BE2C (cell line): ENCODE measurements at regions not wholly inside any gene's neighbourhood (a gene's known extent, or its start where the extent isn't known, plus 50 kb on each side); places are given as distances from the start of the nearest gene placed in this dataset.

Experiments used
- DNase-seq: peaks from one replicate; pipeline ENCODE4 v3.0.0-alpha.2; 2020
- H3K27me3 ChIP-seq: fragments of 250-450 bp; sonication (Bioruptor Pico); 2 replicates; pipeline ENCODE4 v1.5.1; 2020; ENCODE audit warnings: mild to moderate bottlenecking
- H3K36me3 ChIP-seq: fragments of 250-450 bp; sonication (Bioruptor Pico); 2 replicates; pipeline ENCODE4 v1.5.1; 2020; ENCODE audit warnings: mild to moderate bottlenecking
- H3K4me1 ChIP-seq: fragments of 250-450 bp; sonication (Bioruptor Pico); 2 replicates; pipeline ENCODE4 v1.5.1; 2020
- H3K4me3 ChIP-seq: 2 replicates; pipeline ENCODE4 v1.5.1; 2011; ENCODE audit warnings: low read depth, low read length
- H3K9me3 ChIP-seq: fragments of 250-450 bp; sonication (Bioruptor Pico); 2 replicates; pipeline ENCODE4 v1.5.1; 2020
- CTCF ChIP-seq: IDR thresholded peaks from 2 replicates; pipeline ENCODE4 v1.5.1; 2012; ENCODE audit warnings: mild to moderate bottlenecking, low read depth, low read length

GRCh38 chr2:194999771-195000170 is 657.3 kb upstream of the SLC39A10 start:
- no peak overlapping the region for H3K4me3 ChIP-seq
- H3K4me1 ChIP-seq: no peaks in the 10 kb centered on the region
- TF ChIP-seq CTCF: no peak
- H3K9me3 ChIP-seq: no peaks in the 10 kb centered on the region
- H3K36me3 ChIP-seq: no peaks in the 10 kb centered on the region
- no peaks in the 10 kb centered on the region for H3K27me3 ChIP-seq
- DNase-seq: no peak

GRCh38 chr2:194992648-194993047 is 664.4 kb upstream of the SLC39A10 start:
- DNase-seq: no peak
- H3K4me3 ChIP-seq: no peak overlapping the region

GRCh38 chr2:194985258-194985657 is 671.8 kb upstream of the SLC39A10 start:
- TF ChIP-seq CTCF: no peak

More at GRCh38 chr2:194992648-194993047, 664.4 kb upstream of the SLC39A10 start:
- Histone ChIP-seq H3K9me3 (no peaks in the 10 kb centered on the region), H3K36me3 (no peaks in the 10 kb centered on the region), H3K27me3 (no peaks in the 10 kb centered on the region), H3K4me1 (no peaks in the 10 kb centered on the region)
- no peak for TF ChIP-seq CTCF

GRCh38 chr2:194962254-194962653 is 694.8 kb upstream of the SLC39A10 start:
- H3K36me3 ChIP-seq: no peaks in the 10 kb centered on the region
- no peaks in the 10 kb centered on the region for H3K27me3 ChIP-seq
- no peaks in the 10 kb centered on the region for H3K4me1 ChIP-seq
- no peak for TF ChIP-seq CTCF
- H3K4me3 ChIP-seq: no peak overlapping the region
- DNase-seq: no peak
- H3K9me3 ChIP-seq: no peaks in the 10 kb centered on the region

More at GRCh38 chr2:194985258-194985657, 671.8 kb upstream of the SLC39A10 start:
- H3K4me3 ChIP-seq: no peak overlapping the region
- no peaks in the 10 kb centered on the region for H3K36me3 ChIP-seq
- peaks cover 5% of the 10 kb centered on the region; the same call in 1 of the 2 replicates for H3K9me3 ChIP-seq
- no peaks in the 10 kb centered on the region for H3K27me3 ChIP-seq
- H3K4me1 ChIP-seq: no peaks in the 10 kb centered on the region
- DNase-seq: no peak

- no peak overlapping the region for H3K4me3 ChIP-seq
- H3K27me3 ChIP-seq: no peaks in the 10 kb centered on the region
- no peaks in the 10 kb centered on the region for H3K36me3 ChIP-seq
- DNase-seq: no peak
- H3K4me1 ChIP-seq: no peaks in the 10 kb centered on the region
- no peaks in the 10 kb centered on the region for H3K9me3 ChIP-seq
- TF ChIP-seq CTCF: no peak
Observed at GRCh38 chr2:194954218-194954617, 702.8 kb upstream of the SLC39A10 start.

GRCh38 chr2:194946826-194947225 is 710.2 kb upstream of the SLC39A10 start:
- DNase-seq: no peak

More at GRCh38 chr2:194946826-194947225, 710.2 kb upstream of the SLC39A10 start:
- H3K4me1 ChIP-seq: no peaks in the 10 kb centered on the region
- no peaks in the 10 kb centered on the region for H3K27me3 ChIP-seq
- H3K36me3 ChIP-seq: no peaks in the 10 kb centered on the region
- H3K4me3 ChIP-seq: no peak overlapping the region
- TF ChIP-seq CTCF: no peak
- no peaks in the 10 kb centered on the region for H3K9me3 ChIP-seq
